ENCODE measurements at regions not wholly inside any gene's neighbourhood (a gene's known extent, or its start where the extent isn't known, plus 50 kb on each side); places are given as distances from the start of the nearest gene placed in this dataset.

- Histone ChIP-seq H3K27me3 (no peaks in the 10 kb centered on the region), H3K27ac (no peak overlapping the region), H3K36me3 (no peaks in the 10 kb centered on the region), H3K4me1 (no peaks in the 10 kb centered on the region), H3K4me3 (no peak overlapping the region), H3K9me3 (no peaks in the 10 kb centered on the region)
- TF ChIP-seq POLR2A (IDR thresholded peaks at IDR 0.05): no peak
- no peak for TF ChIP-seq CTCF (IDR thresholded peaks at IDR 0.05)
- no peak for DNase-seq
Measured at GRCh38 chrX:7378406-7378805, 230.5 kb upstream of the PUDP start.

- Histone ChIP-seq H3K9me3 (no peaks in the 10 kb centered on the region), H3K4me3 (no peak overlapping the region), H3K27me3 (no peaks in the 10 kb centered on the region), H3K27ac (no peak overlapping the region), H3K4me1 (no peaks in the 10 kb centered on the region), H3K36me3 (no peaks in the 10 kb centered on the region)
- no peak for DNase-seq
- TF ChIP-seq POLR2A (IDR thresholded peaks at IDR 0.05) (no peak), CTCF (IDR thresholded peaks at IDR 0.05) (no peak)
Measured at GRCh38 chrX:7372825-7373525, 225.0 kb upstream of the PUDP start.

- Histone ChIP-seq H3K4me3 (no peak overlapping the region), H3K27me3 (no peaks in the 10 kb centered on the region), H3K4me1 (no peaks in the 10 kb centered on the region), H3K9me3 (no peaks in the 10 kb centered on the region), H3K27ac (no peak overlapping the region), H3K36me3 (no peaks in the 10 kb centered on the region)
- no peak for DNase-seq
- TF ChIP-seq POLR2A (IDR thresholded peaks at IDR 0.05) (no peak), CTCF (IDR thresholded peaks at IDR 0.05) (no peak)
Measured at GRCh38 chrX:7362111-7362510, 214.2 kb upstream of the PUDP start.

GRCh38 chrX:7351926-7352325, 204.0 kb upstream of the PUDP start:
- TF ChIP-seq POLR2A (IDR thresholded peaks at IDR 0.05): no peak
- TF ChIP-seq CTCF (IDR thresholded peaks at IDR 0.05): no peak
- no peaks in the 10 kb centered on the region for H3K27me3 ChIP-seq
- no peaks in the 10 kb centered on the region for H3K4me1 ChIP-seq
- H3K36me3 ChIP-seq: no peaks in the 10 kb centered on the region
- H3K27ac ChIP-seq: no peak overlapping the region
- DNase-seq: no peak
- no peak overlapping the region for H3K4me3 ChIP-seq
- no peaks in the 10 kb centered on the region for H3K9me3 ChIP-seq

GRCh38 chrX:7347465-7347864, 199.5 kb upstream of the PUDP start:
- Histone ChIP-seq H3K27me3 (no peaks in the 10 kb centered on the region), H3K36me3 (no peaks in the 10 kb centered on the region), H3K4me1 (no peaks in the 10 kb centered on the region), H3K4me3 (no peak overlapping the region), H3K9me3 (no peaks in the 10 kb centered on the region), H3K27ac (no peak overlapping the region)
- DNase-seq: no peak
- TF ChIP-seq POLR2A (IDR thresholded peaks at IDR 0.05) (no peak), CTCF (IDR thresholded peaks at IDR 0.05) (no peak)

GRCh38 chrX:7346021-7346420, 198.1 kb upstream of the PUDP start:
- Histone ChIP-seq H3K4me1 (no peaks in the 10 kb centered on the region), H3K27me3 (no peaks in the 10 kb centered on the region), H3K4me3 (no peak overlapping the region), H3K36me3 (no peaks in the 10 kb centered on the region), H3K9me3 (no peaks in the 10 kb centered on the region), H3K27ac (no peak overlapping the region)
- DNase-seq: no peak
- no peak for TF ChIP-seq POLR2A (IDR thresholded peaks at IDR 0.05)
- no peak for TF ChIP-seq CTCF (IDR thresholded peaks at IDR 0.05)
